Stomach (tissue), 8 donors: ENCODE measurements at regions not wholly inside any gene's neighbourhood (a gene's known extent, or its start where the extent isn't known, plus 50 kb on each side); places are given as distances from the start of the nearest gene placed in this dataset.

Source experiments
- DNase-seq, 2 donors: peaks; one replicate each; pipeline versions ENCODE4 v3.0.0 to v3.0.0-alpha.2; 2013 to 2019
- H3K27ac ChIP-seq, 5 donors: fragments of 200-600 bp in 4 of 5; sonication (generic) in 4 of 5; one replicate each; pipeline ENCODE4 v1.5.1; 2013 to 2019; ENCODE audit warnings: mild to moderate bottlenecking in 1 of 5, moderate library complexity in 1 of 5
- H3K27me3 ChIP-seq, 3 donors: fragments of 200-600 bp; sonication (generic); one replicate each; pipeline ENCODE4 v1.5.1; 2017 to 2019; ENCODE audit warnings: mixed run types in 1 of 3
- H3K36me3 ChIP-seq, 4 donors: fragments of 200-600 bp; sonication (generic); 1 replicate in 3 of 4; 2 replicates in 1 of 4; pipeline ENCODE4 v1.5.1; 2016 to 2019
- H3K4me1 ChIP-seq, 4 donors: fragments of 200-600 bp; sonication (generic); one replicate each; pipeline ENCODE4 v1.5.1; 2016 to 2019
- H3K4me3 ChIP-seq, 4 donors: fragments of 200-600 bp; sonication (generic) in 3 of 4; one replicate each; pipeline ENCODE4 v1.5.1; 2016 to 2019; ENCODE audit warnings: mild to moderate bottlenecking in 1 of 4
- H3K9me3 ChIP-seq, 4 donors: fragments of 200-600 bp; sonication (generic); one replicate each; pipeline ENCODE4 v1.5.1; 2016 to 2019
- CTCF ChIP-seq, 7 experiments: fragments of 450-650 bp in 4 of 7; fragments of 200-600 bp in 3 of 7; sonication (generic) in 3 of 7; IDR thresholded peaks; one replicate each; pipeline ENCODE4 v1.5.1; 2016 to 2019; ENCODE audit warnings: antibody characterized with exemption in 7 of 7, control low read depth in 2 of 7, mild to moderate bottlenecking in 1 of 7
- EP300 ChIP-seq: sonication (generic); formaldehyde crosslinking; IDR thresholded peaks from one replicate; pipeline ENCODE4 v1.6.1; 2017; ENCODE audit warnings: antibody characterized with exemption
- POLR2A ChIP-seq, 4 donors: fragments of 450-650 bp; IDR thresholded peaks; one replicate each; pipeline ENCODE4 v1.6.1; 2016; ENCODE audit warnings: antibody characterized with exemption in 4 of 4, control low read depth in 2 of 4, mild to moderate bottlenecking in 1 of 4, moderate library complexity in 1 of 4
- POLR2AphosphoS5 ChIP-seq, 3 donors: sonication (generic); formaldehyde crosslinking; IDR thresholded peaks; one replicate each; pipeline ENCODE4 v1.6.1; 2016; ENCODE audit warnings: antibody characterized with exemption in 3 of 3
- WGBS, 5 donors: extraction: QIAGEN DNeasy Blood & Tissue Kit in 3 of 5; methylation state at CpG; one replicate each; pipeline versions ENCODE4 v1.1.5 to v1.1.7; 2013 to 2018; 5-methylcytosine and 5-hydroxymethylcytosine counted together
- intact Hi-C: fragments of 100-400 bp; cut with DNase I; formaldehyde crosslinking; loops from one replicate; pipeline ENCODE4 v1.15.1; 2023; ENCODE audit warnings: low total_unique reads
- donor health status: healthy with polysubstance abuse.
- donor health status: Bipolar disorder and iron deficiency.
- donor health status: healthy.

DNA sequence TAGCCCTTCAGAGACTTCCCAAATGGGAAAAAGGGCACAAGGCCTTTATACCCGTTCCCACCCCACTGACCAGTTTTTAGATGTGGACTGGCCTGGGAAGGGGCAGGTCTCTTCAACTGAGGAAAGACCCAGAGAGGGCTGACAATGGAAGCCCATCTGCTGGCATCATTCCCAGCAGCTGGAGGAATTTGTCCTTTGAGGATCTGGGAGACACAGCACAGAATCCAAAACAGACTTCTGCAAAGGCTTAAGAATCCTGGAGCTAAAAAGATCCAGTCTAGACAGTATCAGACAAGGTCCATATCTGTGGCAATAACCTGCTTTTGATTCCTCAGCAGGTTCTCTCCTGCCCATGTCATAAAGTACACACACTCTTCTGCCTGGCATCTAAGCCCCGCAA lies 329.2 kb downstream of the TMEM167A start:
- Histone ChIP-seq H3K4me3 (no peak overlapping the region), H3K27me3 (no peaks in the 10 kb centered on the region), H3K36me3 (no peaks in the 10 kb centered on the region), H3K27ac (no peak overlapping the region), H3K4me1 (peaks cover 0 to 6% (median 0%) of the 10 kb centered on the region in 4 donors), H3K9me3 (peaks cover 0 to 8% (median 0%) of the 10 kb centered on the region in 4 donors)
- no peak for TF ChIP-seq POLR2A (IDR thresholded peaks at IDR 0.05)
- TF ChIP-seq EP300, result no peak
- TF ChIP-seq POLR2AphosphoS5 (IDR thresholded peaks at IDR 0.05), result no peak
- no peak for TF ChIP-seq CTCF (IDR thresholded peaks at IDR 0.05)
- no peak for DNase-seq
- intact Hi-C loops, result no loop called here
- 85 to 92% (median 87%) methylated on average over 2 of the region's 2 CpGs for WGBS, 5 donors

DNA sequence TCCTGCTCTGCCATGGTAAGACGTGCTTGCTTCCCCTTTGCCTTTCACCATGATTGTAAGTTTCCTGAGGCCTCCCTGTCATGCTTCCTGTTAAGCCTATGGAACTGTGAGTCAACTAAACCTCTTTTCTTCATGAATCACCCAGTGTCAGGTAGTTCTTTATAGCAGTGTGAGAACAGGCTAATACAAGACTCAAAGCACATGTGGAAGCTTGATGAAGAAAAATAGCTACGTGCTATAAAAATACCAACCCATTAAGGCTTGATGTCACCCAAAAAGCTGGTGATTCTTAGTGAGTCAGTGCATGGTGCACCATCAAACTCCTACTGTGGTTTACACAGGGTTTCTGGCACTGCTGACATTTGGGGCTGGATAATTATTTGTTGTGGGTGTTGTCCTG lies 332.2 kb downstream of the TMEM167A start:
- no peak overlapping the region for H3K4me3 ChIP-seq
- WGBS, 5 donors, result 86 to 91% (median 89%) methylated on average over 2 of the region's 2 CpGs
- intact Hi-C loops, result no loop called here
- no peak overlapping the region for H3K27ac ChIP-seq
- H3K9me3 ChIP-seq, result no peaks in the 10 kb centered on the region
- H3K36me3 ChIP-seq, result no peaks in the 10 kb centered on the region
- peaks cover 0 to 4% (median 0%) of the 10 kb centered on the region in 4 donors for H3K4me1 ChIP-seq
- DNase-seq, result no peak
- TF ChIP-seq POLR2AphosphoS5 (IDR thresholded peaks at IDR 0.05), result no peak
- TF ChIP-seq EP300, result no peak
- no peak for TF ChIP-seq CTCF (IDR thresholded peaks at IDR 0.05)
- TF ChIP-seq POLR2A (IDR thresholded peaks at IDR 0.05), result no peak
- H3K27me3 ChIP-seq, result no peaks in the 10 kb centered on the region

DNA sequence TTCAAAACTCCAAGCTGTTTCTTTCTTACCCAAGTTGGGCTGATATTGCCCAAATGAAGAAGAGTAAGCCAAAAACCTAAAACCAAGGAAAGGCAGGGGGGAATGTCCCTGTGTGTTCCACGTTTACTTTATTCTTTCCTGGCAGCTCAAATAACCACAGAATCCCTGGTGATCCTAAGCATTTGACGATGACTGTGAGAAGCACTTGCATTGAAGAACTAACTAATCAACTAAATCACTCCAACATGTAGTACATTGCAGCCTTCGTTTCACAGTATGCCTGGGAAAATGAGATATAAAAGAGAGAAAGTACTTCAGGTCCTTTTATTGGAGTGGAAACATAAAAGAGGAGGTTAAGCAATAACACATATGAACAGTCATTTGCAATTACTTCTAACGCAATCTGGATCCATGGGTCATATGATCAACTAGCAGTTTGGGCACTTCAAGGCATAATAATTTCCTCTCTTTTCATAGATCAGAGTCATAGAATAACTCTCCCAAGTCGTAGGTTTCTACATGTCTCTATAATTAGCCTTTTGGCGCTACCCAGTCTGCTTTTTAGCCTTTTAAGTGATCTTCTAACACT lies 338.4 kb downstream of the TMEM167A start:
- Histone ChIP-seq H3K4me3 (no peak overlapping the region), H3K4me1 (no peaks in the 10 kb centered on the region), H3K27me3 (no peaks in the 10 kb centered on the region), H3K36me3 (no peaks in the 10 kb centered on the region), H3K9me3 (no peaks in the 10 kb centered on the region), H3K27ac (no peak overlapping the region)
- 67 to 74% (median 69%) methylated on average over 6 of the region's 6 CpGs for WGBS, 5 donors
- TF ChIP-seq POLR2A (IDR thresholded peaks at IDR 0.05), result no peak
- no peak for TF ChIP-seq EP300
- no peak for TF ChIP-seq POLR2AphosphoS5 (IDR thresholded peaks at IDR 0.05)
- no peak for TF ChIP-seq CTCF (IDR thresholded peaks at IDR 0.05)
- intact Hi-C loops, result no loop called here
- no peak for DNase-seq

- Histone ChIP-seq H3K9me3 (no peaks in the 10 kb centered on the region), H3K36me3 (no peaks in the 10 kb centered on the region), H3K4me1 (no peaks in the 10 kb centered on the region), H3K4me3 (no peak overlapping the region), H3K27ac (no peak overlapping the region), H3K27me3 (no peaks in the 10 kb centered on the region)
- TF ChIP-seq POLR2AphosphoS5 (IDR thresholded peaks at IDR 0.05), result no peak
- TF ChIP-seq EP300, result no peak
- TF ChIP-seq CTCF (IDR thresholded peaks at IDR 0.05), result no peak
- TF ChIP-seq POLR2A (IDR thresholded peaks at IDR 0.05), result no peak
- WGBS, 5 donors, result 29 to 40% (median 35%) methylated on average over 3 of the region's 3 CpGs
- intact Hi-C loops, result no loop called here
- peak in 1 of 2 donors; percentile 45 for DNase-seq
Measured at GRCh38 chr5:82735160-82735789, 341.9 kb downstream of the TMEM167A start.
